Stimulated activated naive CD4-positive, alpha-beta T cell (primary cell): ENCODE measurements at regions not wholly inside any gene's neighbourhood (a gene's known extent, or its start where the extent isn't known, plus 50 kb on each side); places are given as distances from the start of the nearest gene placed in this dataset.

Experiments used
- DNase-seq, 6 experiments: peaks; one replicate each; lab custom pipeline; 2025; lab: John Stamatoyannopoulos, UW

DNA sequence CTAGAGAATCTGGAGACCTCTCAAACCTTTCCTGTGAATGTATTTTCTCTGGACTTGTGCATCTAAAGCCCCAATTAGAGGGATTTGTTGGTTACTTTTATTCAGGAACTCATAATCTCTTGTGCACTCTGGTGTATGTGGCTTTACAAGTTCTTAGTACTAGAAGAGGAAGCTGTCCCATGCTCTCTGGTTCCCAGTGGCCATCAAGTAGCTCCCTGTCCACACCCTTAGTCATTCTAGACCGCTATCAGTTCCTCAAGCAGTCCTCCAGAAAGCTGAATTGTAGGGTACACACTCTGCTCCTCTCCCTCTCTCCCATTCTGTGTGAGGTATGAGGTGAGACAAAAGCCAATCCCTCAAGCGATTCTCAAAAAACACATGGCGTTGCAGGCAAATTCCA, 470.3 kb downstream of the PTPRC start:
- no peak for DNase-seq

DNA sequence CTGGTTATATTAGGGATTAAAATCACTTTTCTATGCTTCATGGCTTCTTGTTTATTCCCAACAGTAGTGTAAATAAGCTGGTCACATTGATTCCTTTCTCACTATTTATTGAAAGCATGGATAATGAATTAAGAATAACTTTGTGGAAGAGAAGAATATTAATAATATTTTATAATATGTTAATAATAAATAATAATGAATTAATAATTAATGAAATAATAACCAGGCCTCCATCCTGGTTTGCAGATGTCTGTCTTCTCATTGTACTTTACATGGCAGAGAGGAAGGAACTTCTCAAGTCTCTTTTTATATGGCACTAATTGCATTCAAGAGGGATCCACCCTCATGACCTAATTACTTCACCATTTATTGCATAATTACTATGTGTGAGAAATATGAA, 473.5 kb downstream of the PTPRC start:
- no peak for DNase-seq

DNA sequence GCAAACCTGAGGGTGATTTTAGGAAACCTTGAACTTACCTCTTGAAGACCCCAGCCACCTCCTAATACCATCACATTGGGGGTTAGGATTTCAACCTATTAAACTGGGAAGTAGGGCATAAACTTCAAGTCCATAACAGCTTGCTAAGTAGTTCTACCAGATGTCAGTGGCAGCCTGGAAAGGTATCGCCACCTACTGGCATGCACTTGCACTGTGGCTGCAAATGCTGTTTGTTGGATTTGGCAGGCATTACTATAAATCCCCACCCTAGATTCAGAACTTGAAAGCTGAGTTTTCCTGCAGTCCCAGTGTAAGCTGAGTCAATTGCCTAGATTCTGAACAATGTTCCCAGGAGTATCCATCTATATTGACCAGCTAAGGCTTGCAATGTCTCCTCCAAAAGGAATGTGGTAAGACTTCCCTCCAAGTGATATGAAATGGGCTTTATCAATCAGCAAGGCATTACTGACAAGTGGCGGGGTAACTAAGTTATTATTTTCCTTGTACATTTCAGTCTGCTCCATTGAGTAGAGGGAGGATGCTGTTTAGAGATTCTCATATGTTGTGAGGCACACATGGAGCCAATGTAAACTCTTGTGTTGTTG, 474.5 kb downstream of the PTPRC start:
- peak; percentile 8 to 63 (median 42) for DNase-seq

DNA sequence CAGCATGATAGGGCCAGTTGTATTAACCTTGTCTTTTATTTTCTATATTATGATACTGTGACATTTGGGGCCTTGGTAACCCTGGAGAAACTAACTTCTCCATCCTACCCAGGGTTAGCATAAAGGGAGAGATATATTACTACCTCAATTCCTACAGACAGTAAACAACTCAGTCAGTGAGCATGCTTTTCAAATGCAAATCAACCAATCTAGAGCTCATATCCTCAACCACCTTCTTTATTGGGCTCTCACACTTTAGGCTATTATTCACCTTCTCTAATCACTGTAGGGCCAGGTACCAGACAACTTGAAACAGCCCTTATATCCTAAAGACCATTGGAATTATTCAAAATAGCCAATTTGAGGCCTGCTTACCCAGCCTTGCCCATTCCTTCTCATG, 477.6 kb downstream of the PTPRC start:
- no peak for DNase-seq

DNA sequence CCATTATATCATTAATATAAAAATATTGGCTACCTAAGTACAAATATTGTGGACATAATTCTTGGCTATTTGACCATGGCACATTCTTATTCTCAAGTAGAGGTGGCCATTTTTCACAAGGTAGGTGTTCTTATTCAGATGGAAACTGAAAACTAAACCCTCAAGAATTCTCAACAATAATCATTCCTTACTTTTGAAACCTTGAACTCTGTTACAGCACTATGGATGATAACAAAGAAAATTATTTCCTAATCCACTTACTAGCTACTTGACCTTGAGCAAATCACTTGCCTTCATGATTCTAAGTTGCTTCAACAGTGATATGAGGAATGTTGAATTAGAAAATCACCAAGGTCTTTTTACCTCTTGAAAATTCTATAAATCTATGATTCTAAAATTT, 482.2 kb downstream of the PTPRC start:
- DNase-seq: no peak

DNA sequence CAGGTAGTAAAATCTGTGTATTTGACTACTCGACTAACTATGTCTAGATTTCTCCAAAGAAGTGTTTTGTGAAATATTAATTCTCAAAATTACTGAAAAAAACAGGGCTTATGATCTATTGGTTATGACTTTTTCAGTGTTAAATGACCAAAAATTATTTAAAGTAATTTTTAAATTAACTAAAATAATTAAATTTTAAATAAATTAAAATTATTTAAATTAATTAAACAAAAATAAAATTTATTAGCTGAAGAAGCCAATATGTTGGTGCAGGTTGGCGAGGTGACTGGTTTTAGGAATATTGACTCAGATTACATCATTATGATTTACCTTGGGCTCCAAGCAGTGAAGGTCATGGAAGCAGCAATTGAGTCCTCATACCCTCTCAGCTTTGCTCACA, 483.2 kb downstream of the PTPRC start:
- no peak for DNase-seq

DNA sequence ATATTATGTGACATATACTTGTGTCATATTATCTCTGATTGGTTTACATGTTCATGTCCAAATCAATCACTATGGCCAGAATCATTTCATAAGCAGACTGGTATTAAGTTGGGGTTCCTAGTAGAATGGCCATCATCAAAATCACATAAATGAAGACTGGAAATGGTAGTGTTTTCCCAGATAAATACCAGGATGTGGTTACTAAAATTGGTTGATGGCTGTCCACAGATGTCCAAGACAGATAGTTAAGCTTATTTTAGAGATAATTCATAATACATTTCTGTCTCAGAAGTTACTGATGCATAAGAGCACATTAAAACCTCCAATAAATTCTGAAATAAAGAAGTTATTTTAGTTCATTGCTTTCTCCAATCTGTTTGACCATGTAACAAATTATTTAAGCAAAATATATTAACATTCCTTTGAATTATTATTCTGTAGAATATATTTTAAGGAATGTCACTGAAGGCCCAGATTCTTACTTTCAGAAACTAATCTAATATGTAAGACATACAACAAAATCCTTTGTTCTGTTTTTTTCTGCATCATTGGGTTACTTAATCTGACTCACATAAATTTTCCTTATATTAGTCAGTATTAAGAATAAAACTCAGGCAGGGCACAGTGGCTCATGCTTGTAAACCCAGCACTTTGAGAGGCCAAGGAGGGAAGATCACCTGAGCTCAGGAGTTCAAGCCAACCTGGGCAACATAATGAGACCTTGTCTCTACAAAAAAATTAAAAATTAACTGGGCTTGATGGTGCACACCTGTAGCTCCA, 483.9 kb downstream of the PTPRC start:
- no peak for DNase-seq

DNA sequence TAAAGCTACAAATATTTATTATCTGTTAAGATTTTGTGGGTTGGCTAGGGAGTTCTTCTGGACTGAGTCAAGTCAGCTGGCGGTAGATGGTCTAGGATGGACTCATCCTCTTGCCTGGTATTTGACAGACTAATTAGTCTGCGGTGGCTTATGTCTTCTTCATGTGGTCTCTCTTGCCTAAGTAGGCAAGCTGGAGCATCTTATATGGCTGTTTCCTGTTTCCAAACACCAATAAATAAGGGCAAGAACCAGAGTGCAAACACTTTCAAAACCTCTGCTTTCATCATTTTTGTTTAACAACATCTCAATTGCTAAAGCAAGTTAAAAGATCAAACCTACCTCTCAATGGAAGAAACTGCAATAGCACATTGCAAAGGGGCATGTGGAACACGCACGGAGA, 484.8 kb downstream of the PTPRC start:
- DNase-seq: no peak

DNA sequence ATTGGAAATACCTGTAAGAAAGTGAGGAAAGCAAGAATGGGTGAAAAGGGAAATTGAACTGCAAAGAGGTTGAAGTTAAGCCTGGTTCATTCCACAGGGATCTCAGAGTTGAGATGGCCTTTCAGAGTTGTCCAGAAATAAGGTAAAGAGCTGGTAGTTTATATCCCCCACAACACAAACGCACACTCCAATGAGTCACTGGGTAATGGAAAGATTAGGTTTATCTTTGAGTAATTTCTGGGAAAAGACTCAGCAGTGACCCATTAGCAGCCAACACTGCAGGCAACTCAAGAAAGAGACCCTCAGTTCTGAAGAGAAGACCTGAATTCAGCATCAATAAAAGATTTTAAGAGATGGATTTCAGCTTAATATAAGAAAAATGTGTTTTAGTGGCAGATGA, 485.5 kb downstream of the PTPRC start:
- no peak for DNase-seq

DNA sequence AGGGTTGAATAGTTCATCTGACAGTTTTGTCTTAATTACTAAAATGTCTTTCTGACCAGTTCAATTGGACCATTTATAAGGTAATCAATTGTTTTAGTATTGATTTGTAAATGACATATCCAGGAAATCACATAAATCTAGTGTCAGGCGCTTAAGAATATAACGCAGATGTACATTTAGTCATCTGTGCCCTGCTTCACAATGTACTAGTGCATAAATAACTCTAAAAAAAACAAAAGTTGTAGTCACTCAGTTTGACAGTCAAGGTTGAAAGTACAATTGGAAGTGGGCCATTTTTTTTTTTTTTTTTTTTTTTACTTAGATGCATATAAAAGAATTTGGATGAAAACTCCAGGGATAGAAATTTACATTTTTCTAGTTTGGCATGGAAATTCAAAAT, 490.4 kb downstream of the PTPRC start:
- DNase-seq: no peak

DNA sequence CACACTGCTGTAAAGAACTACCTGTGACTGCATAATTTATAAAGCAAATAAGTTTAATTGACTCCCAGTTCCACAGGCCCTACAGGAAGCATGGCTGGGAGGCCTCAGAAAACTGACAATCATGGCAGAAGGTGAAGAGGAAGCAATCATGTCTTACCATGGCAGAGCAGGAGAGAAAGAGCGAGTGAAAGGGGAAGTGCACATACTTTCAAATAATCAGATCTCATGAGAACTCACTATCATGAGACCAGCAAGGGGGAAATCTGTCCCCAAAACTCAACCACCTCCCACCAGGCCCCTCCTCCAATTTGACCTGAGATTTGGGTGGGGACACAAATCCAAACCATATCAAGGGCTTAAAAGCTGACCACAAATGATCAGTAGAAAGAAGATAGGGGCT, 493.2 kb downstream of the PTPRC start:
- no peak for DNase-seq

DNA sequence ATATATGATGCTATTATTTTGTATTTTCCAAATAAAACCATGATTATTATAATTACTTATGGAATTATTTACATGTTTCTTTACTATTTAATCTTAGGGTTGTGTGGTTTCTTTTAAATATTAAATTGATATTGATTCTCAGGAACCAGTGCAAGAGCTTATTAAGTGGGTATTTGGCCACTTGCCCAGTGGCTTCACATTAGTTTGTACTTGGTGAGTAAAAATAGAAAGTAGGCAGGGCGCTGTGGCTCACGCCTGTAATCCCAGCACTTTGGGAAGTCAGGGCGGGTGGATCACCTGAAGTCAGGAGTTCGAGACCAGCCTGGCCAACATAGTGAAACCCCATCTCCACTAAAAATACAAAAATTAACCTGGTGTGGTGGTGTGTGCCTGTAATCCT, 497.1 kb downstream of the PTPRC start:
- no peak for DNase-seq

DNA sequence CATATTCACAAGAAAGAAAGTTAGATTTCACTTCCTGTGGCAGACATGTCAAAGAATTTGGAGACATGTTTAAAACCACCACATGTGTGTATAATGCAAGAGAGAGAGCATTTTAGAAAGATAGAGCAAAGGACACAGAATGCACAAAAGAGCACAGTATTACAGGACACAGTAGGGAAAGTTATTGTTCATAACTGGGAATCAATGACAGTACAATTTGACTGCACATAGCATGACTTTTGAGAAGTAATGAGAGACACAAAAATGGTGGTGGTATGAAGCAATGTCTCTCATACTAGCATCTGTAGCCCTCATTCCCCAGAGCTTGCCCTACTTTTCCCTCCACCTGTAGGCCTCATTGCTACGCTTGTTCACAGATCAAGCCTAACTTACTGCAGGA, 499.2 kb downstream of the PTPRC start:
- no peak for DNase-seq

DNA sequence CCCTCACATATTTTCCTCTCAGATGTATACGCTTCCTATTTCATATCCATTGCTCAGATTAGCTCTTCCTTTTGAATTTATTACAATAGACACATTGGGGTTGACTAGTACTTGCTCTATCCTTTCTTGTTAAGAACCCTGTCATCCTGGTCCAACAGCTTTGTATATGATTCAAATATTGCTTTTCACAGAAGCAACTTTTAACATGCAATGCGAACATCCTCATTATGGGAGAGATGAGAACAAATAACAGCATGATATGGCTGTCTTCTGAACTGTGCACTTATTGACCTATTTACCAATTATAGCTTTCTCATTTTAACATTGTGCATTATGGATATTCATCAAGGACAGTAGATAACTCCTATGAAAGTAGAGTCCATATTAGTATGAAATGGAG, 510.8 kb downstream of the PTPRC start:
- DNase-seq: no peak

DNA sequence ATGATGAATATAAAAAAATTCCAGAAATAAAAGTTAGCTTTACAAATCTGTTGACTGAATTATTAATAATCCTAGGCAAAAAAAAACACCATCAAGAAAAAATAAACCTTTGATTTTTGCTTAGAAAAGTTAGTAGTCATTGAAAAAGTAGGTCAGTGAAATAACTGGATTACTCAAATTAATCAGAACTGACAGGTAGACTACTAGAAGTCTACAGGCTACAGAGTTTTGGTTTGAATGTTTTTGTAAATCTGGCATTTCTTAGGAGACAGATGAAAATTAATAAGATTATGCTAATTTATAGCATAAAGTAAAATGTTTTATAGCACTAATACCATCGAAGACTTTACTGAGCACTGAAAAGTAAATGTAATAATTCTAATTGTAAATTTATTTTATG, 511.9 kb downstream of the PTPRC start:
- DNase-seq: no peak

DNA sequence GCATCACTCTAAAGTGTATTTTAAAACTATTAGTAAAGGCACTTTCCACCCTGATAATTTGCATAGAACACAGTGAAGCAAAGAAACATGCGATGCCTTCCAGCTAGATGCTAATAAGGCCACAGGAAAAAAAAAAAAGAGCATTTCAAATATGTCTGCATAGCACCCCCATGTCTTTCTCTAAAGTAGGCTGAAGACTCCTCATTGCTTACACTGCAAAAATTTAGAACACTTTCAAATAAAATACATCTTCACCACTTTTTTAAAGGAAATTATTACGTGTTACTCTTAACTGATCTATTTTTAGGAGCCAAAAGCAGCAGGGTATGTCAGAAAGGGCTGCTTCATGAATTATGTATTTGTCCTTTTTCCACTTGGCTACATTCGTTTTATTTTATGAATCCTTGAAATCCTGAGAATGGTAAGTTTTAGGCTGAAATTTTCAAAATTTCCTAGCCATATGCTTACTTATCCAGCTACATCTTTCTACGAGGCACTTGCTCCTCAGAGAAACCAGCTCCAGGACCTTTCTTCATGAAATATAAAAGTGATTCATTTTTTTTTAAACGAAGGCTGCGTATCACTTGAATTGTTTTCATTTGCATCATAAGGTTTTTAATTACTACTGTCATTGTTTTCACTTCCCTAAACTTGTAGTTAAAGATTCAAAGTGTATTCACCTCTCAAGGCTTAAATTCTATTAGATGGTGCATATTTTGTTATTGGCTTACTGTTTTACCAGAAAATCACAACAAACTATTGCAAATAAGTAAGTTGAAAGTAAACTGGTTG, 513.0 kb downstream of the PTPRC start:
- DNase-seq: no peak

DNA sequence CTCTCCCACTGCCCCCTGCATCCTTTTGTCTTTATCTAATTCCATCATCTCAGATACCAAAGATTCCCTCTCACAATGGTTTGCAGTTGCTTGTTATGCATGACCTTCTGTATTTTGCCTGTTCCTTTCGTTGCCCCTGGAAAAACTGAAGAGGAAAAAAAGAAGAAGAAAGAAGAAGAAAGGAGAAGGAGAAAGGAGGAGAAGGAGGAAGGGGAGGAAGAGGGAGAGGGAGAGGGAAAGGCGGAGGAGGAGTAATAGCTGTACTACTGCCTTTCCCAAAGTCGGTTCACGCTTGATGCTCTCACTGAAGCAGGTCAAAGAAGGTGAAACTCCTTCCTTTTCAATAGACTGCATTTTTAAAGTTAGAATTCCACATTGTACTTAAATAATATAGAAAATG, 513.8 kb downstream of the PTPRC start:
- DNase-seq: no peak

DNA sequence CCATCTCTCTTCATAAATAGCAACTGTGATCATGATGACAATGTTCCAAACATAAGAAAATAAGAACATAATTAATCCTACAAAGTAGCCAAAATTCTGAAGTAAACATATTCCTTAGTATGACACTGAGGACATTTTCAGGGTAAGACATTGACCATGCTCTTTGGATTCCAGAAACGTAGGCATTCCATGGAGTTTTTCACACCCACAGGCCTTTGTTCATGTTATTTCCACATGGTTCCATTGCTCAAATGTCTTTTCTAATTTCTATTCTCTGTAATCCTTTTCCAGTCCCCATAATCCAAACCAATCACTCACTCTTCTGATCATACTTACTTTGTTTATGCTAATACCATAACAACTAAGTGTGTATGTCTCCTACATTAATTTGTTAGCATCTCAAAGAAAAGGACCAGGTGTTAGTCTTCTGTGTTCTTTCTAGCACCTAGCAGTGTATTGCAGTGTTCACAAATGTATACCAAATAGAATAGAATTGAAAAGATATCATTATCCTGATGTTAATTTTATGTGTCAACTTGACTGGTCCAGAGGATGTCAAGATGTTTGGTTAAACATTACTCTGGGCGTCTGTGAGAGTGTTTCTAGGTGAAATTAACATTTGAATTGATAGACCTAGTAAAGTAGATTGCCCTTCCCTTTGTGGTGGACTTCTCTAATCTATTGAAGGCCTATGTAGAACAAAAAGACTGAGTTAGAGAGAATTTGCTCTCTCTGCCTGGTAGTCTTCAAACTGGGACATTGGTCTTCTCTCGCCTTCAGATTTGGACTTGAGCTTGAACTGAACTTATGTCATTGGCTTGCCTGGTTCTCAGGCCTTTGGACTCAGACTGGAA, 516.6 kb downstream of the PTPRC start:
- no peak for DNase-seq

DNA sequence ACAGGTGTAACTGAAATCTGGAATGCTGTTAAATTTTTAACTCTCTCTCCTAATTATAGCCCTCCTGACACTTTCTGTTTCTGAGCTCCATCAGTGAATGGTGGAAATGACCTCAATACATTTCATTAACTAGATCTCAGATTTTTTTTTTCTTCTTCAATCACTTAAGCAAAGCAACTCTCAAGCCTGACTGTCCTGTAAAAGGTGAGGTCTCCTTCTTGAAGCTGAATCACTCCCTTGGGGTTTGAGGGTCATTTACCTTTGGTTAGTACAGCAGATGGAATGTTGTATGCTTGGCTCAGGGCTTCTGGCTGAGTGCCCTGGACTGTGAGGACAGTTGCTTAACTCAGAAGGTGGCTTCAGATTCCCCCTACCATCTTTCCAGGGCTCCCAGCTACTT, 518.7 kb downstream of the PTPRC start:
- no peak for DNase-seq

DNA sequence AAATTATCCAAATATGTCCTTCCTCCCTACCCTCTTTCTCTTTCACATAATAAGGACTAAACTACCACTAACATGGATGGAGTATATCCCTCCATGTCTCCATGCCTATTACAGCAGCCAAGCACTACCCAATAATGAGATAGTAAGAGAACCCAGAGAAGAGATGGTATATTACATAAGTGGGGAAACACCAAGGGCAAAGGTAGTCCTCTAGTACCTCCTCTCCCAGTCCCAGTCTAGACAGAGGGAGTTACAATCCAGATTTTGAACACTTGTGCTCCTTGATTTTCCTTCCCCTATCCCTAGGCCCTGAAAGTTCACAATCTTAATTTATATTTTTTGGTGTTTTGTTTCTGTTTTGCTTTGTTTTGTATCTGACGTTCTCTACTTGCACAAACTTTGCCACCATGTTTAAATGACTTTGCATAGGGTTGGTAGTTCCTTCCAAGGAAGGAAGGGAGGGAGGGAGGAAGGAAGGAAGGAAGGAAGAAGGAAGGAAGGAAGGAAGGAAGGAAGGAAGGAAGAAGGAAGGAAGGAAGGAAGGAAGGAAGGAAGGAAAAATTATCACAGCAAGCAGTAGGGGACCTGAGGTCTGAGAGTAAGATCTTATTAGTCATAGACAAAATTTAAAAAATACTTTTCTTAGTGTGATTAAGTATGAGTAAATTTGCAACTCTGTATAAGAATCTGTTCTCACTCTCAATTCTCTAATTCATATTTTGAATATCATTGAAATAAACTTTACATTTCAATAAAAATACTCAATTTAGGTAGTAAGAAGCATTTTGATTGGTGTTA, 521.9 kb downstream of the PTPRC start:
- DNase-seq: no peak

DNA sequence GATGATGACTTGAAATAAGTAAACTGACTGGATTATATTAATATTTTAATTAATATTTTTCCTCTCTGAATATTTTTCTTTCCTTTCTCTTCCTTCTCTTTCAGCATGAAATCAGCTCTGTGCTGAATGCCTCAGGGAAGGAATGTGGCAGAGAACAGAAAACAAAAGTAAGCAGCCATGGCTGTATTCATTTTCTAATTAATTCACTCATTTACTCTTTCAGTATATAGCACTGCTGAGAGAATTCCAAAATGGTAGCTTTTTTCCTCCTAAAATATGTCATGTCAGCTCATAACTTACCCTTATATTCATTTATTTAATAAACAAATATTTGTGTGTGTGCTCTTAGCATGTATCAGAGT, 522.5 kb downstream of the PTPRC start:
- no peak for DNase-seq
